ENCODE measurements at regions not wholly inside any gene's neighbourhood (a gene's known extent, or its start where the extent isn't known, plus 50 kb on each side); places are given as distances from the start of the nearest gene placed in this dataset.

DNA sequence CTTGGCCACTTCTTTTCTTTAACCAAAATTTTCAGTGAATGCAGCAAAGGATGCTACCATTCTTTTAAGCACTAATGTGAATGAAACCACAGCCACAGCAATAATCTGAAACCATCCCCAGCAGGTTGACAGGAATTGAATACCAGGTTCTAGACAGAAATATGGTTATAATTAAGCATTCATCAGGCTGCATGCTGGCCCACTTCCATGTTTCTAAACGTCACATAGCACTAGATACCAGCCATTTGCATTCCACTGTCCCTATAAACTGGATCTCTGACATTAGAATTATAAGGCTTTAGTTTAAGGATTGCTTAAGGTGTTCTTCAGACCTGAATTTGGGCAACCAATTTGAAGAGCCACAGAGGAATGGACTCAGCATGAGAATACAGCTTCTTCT lies 340.8 kb upstream of the KLF6 start:
- CTCF ChIA-PET: no interaction called here
- TF ChIP-seq SETDB1 (IDR thresholded peaks at IDR 0.05; ENCODE audit: insufficient read length, low read length) (no peak), ZNF843 (tag by site-specific recombination; IDR thresholded peaks at IDR 0.05) (no peak), ZNF558 (tag by site-specific recombination; IDR thresholded peaks at IDR 0.05) (no peak)
- TF ChIP-seq, protein P1, sequence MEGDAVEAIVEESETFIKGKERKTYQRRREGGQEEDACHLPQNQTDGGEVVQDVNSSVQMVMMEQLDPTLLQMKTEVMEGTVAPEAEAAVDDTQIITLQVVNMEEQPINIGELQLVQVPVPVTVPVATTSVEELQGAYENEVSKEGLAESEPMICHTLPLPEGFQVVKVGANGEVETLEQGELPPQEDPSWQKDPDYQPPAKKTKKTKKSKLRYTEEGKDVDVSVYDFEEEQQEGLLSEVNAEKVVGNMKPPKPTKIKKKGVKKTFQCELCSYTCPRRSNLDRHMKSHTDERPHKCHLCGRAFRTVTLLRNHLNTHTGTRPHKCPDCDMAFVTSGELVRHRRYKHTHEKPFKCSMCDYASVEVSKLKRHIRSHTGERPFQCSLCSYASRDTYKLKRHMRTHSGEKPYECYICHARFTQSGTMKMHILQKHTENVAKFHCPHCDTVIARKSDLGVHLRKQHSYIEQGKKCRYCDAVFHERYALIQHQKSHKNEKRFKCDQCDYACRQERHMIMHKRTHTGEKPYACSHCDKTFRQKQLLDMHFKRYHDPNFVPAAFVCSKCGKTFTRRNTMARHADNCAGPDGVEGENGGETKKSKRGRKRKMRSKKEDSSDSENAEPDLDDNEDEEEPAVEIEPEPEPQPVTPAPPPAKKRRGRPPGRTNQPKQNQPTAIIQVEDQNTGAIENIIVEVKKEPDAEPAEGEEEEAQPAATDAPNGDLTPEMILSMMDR (tag by site-specific recombination; IDR thresholded peaks at IDR 0.05): no peak
- TF ChIP-seq, protein P2, sequence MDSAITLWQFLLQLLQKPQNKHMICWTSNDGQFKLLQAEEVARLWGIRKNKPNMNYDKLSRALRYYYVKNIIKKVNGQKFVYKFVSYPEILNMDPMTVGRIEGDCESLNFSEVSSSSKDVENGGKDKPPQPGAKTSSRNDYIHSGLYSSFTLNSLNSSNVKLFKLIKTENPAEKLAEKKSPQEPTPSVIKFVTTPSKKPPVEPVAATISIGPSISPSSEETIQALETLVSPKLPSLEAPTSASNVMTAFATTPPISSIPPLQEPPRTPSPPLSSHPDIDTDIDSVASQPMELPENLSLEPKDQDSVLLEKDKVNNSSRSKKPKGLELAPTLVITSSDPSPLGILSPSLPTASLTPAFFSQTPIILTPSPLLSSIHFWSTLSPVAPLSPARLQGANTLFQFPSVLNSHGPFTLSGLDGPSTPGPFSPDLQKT (IDR thresholded peaks at IDR 0.05; ENCODE audit: borderline replicate concordance, low read depth, low read length): no peak
- TF ChIP-seq, protein P3, sequence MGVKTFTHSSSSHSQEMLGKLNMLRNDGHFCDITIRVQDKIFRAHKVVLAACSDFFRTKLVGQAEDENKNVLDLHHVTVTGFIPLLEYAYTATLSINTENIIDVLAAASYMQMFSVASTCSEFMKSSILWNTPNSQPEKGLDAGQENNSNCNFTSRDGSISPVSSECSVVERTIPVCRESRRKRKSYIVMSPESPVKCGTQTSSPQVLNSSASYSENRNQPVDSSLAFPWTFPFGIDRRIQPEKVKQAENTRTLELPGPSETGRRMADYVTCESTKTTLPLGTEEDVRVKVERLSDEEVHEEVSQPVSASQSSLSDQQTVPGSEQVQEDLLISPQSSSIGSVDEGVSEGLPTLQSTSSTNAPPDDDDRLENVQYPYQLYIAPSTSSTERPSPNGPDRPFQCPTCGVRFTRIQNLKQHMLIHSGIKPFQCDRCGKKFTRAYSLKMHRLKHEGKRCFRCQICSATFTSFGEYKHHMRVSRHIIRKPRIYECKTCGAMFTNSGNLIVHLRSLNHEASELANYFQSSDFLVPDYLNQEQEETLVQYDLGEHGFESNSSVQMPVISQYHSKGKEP (tag by site-specific recombination; IDR thresholded peaks at IDR 0.05): no peak
- POLR2A ChIA-PET: no interaction called here
- Histone ChIP-seq H3K4me1 (ENCODE audit: control insufficient read depth, insufficient read depth, low read length) (peaks cover 1% of the 10 kb centered on the region; the same call in 1 of the 2 replicates), H3K4me3 (ENCODE audit: low read depth, low read length) (no peak overlapping the region), H3K36me3 (ENCODE audit: control insufficient read depth in 2 of 2, insufficient read depth in 1 of 2, low read length in 2 of 2) (no peaks in the 10 kb centered on the region), H3K27ac (ENCODE audit: extremely low read depth, low read depth, low read length) (no peak overlapping the region), H3K9me3 (ENCODE audit: control insufficient read depth, insufficient read depth, low read depth, low read length) (no peaks in the 10 kb centered on the region)

DNA sequence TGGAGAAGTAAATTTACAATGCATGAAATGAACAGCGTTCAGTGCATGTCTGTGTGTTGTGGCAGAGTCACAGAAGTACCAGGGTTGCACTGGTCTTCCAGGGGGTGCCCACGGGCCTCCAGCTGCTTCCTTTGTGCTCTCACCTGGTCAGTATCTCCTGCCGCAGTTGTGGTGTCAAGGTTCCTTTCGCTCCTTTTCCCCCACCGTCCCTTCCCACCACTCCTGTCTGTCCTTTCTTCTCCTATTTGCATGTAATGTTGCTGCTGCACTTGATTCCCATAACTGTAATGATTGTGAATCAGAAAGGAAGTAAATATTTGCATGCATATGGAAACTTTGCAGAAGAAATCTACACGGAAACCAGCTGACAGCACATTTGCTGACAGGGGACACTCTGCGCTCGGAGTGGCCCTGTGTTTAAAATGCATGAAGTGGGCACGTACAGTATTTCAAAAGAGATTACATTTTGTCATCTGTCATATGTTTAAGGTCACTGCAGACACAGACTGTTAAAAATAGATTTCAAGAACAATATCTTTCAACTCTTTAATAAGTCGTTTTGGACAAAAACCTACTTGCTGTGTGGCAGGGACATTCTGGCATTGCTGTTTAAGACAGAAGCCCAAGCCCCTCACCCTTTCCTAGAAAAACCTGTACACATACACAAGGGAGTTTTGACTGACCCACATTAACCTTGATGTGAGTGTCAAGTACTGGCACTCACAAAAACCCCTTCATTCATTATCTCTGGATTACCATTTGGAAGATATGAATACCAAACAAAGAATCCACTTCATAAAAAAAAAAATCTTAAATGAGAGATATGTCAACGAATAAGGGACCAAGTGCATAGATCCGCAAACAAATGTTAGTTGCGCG lies 336.7 kb upstream of the KLF6 start:
- H3K27ac ChIP-seq (ENCODE audit: extremely low read depth, low read depth, low read length): no peak overlapping the region
- POLR2A ChIA-PET: no interaction called here
- no peaks in the 10 kb centered on the region for H3K4me1 ChIP-seq (ENCODE audit: control insufficient read depth, insufficient read depth, low read length)
- TF ChIP-seq ZNF132 (tag by site-specific recombination; IDR thresholded peaks at IDR 0.05; ENCODE audit: borderline replicate concordance): no peak
- TF ChIP-seq, protein P4, sequence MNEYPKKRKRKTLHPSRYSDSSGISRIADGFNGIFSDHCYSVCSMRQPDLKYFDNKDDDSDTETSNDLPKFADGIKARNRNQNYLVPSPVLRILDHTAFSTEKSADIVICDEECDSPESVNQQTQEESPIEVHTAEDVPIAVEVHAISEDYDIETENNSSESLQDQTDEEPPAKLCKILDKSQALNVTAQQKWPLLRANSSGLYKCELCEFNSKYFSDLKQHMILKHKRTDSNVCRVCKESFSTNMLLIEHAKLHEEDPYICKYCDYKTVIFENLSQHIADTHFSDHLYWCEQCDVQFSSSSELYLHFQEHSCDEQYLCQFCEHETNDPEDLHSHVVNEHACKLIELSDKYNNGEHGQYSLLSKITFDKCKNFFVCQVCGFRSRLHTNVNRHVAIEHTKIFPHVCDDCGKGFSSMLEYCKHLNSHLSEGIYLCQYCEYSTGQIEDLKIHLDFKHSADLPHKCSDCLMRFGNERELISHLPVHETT (tag by site-specific recombination; IDR thresholded peaks at IDR 0.05): no peak
- TF ChIP-seq ZNF624 (tag by site-specific recombination; IDR thresholded peaks at IDR 0.05): no peak
- no peak for TF ChIP-seq ZNF621 (tag by site-specific recombination; IDR thresholded peaks at IDR 0.05)
- TF ChIP-seq, protein P5, sequence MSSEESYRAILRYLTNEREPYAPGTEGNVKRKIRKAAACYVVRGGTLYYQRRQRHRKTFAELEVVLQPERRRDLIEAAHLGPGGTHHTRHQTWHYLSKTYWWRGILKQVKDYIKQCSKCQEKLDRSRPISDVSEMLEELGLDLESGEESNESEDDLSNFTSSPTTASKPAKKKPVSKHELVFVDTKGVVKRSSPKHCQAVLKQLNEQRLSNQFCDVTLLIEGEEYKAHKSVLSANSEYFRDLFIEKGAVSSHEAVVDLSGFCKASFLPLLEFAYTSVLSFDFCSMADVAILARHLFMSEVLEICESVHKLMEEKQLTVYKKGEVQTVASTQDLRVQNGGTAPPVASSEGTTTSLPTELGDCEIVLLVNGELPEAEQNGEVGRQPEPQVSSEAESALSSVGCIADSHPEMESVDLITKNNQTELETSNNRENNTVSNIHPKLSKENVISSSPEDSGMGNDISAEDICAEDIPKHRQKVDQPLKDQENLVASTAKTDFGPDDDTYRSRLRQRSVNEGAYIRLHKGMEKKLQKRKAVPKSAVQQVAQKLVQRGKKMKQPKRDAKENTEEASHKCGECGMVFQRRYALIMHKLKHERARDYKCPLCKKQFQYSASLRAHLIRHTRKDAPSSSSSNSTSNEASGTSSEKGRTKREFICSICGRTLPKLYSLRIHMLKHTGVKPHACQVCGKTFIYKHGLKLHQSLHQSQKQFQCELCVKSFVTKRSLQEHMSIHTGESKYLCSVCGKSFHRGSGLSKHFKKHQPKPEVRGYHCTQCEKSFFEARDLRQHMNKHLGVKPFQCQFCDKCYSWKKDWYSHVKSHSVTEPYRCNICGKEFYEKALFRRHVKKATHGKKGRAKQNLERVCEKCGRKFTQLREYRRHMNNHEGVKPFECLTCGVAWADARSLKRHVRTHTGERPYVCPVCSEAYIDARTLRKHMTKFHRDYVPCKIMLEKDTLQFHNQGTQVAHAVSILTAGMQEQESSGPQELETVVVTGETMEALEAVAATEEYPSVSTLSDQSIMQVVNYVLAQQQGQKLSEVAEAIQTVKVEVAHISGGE (tag by site-specific recombination; conservative IDR thresholded peaks at IDR 0.05; ENCODE audit: low read depth): no peak
- TF ChIP-seq ZNF843 (tag by site-specific recombination; IDR thresholded peaks at IDR 0.05): no peak
- TF ChIP-seq ZNF248 (tag by site-specific recombination; IDR thresholded peaks at IDR 0.05): no peak
- TF ChIP-seq IKZF3 (tag by site-specific recombination; IDR thresholded peaks at IDR 0.05): no peak
- TF ChIP-seq, protein P2 (IDR thresholded peaks at IDR 0.05; ENCODE audit: borderline replicate concordance, low read depth, low read length): no peak
- no peak for TF ChIP-seq ZNF221 (tag by site-specific recombination; IDR thresholded peaks at IDR 0.05; ENCODE audit: borderline replicate concordance)
- TF ChIP-seq ZBTB21 (tag by site-specific recombination; IDR thresholded peaks at IDR 0.05): no peak
- no peak for TF ChIP-seq ZNF664 (tag by site-specific recombination; IDR thresholded peaks at IDR 0.05)
- TF ChIP-seq SETDB1 (IDR thresholded peaks at IDR 0.05; ENCODE audit: insufficient read length, low read length): no peak
- TF ChIP-seq, protein P6, sequence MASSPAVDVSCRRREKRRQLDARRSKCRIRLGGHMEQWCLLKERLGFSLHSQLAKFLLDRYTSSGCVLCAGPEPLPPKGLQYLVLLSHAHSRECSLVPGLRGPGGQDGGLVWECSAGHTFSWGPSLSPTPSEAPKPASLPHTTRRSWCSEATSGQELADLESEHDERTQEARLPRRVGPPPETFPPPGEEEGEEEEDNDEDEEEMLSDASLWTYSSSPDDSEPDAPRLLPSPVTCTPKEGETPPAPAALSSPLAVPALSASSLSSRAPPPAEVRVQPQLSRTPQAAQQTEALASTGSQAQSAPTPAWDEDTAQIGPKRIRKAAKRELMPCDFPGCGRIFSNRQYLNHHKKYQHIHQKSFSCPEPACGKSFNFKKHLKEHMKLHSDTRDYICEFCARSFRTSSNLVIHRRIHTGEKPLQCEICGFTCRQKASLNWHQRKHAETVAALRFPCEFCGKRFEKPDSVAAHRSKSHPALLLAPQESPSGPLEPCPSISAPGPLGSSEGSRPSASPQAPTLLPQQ (tag by site-specific recombination; IDR thresholded peaks at IDR 0.05): no peak
- no peak for TF ChIP-seq ZEB2 (tag by site-specific recombination; IDR thresholded peaks at IDR 0.05)

More for the DNA sequence above, 336.7 kb upstream of the KLF6 start:
- CTCF ChIA-PET: no interaction called here
- Histone ChIP-seq H3K9me3 (ENCODE audit: control insufficient read depth, insufficient read depth, low read depth, low read length) (no peaks in the 10 kb centered on the region), H3K4me3 (ENCODE audit: low read depth, low read length) (no peak overlapping the region), H3K36me3 (ENCODE audit: control insufficient read depth in 2 of 2, insufficient read depth in 1 of 2, low read length in 2 of 2) (no peaks in the 10 kb centered on the region)
